ENCODE measurements at regions not wholly inside any gene's neighbourhood (a gene's known extent, or its start where the extent isn't known, plus 50 kb on each side); places are given as distances from the start of the nearest gene placed in this dataset.

DNA sequence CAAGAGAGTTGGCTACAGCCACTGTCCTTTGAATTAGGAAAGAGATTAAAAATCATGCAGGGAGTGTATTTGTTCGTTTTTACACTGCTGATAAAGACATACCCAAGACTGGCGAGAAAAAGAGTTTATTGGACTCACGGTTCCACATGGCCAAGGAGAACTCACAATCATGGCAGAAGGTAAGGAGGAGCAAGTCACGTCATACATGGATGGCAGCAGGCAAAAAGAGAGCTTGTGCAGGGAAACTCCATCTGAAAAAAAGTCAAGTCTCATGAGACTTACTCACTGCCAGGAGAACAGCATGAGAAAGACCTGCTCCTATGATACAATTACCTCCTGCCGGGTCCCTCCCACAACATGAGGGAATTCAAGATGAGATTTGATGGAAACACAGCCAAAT lies 1595.2 kb downstream of the KCNT2 start:
- ChIA-PET CTCF (no interaction called here), POLR2A (no interaction called here)
- intact Hi-C loops (cut with micrococcal nuclease; ENCODE audit: unreplicated experiment): no loop called here
- Mint-ChIP-seq H3K4me3 (ENCODE audit: unreplicated experiment) (no peak overlapping the region), H3K9me3 (ENCODE audit: unreplicated experiment) (peaks cover 6% of the 10 kb centered on the region), H3K27ac (ENCODE audit: unreplicated experiment) (no peak overlapping the region), H3K4me1 (ENCODE audit: low read depth, unreplicated experiment) (no peaks in the 10 kb centered on the region), H3K27me3 (ENCODE audit: insufficient read depth, unreplicated experiment) (peaks cover 3% of the 10 kb centered on the region), H3K36me3 (ENCODE audit: insufficient read depth, unreplicated experiment) (no peaks in the 10 kb centered on the region)
- Histone ChIP-seq H3K4me1 (no peaks in the 10 kb centered on the region), H3K36me3 (ENCODE audit: control insufficient read depth, insufficient read depth, low read length) (no peaks in the 10 kb centered on the region), H3K4me3 (ENCODE audit: low read depth, low read length) (no peak overlapping the region), H3K27me3 (replicated peaks; ENCODE audit: control insufficient read depth, insufficient read depth, low read length) (no peaks in the 10 kb centered on the region), H3K9me3 (peaks cover 4% of the 10 kb centered on the region; the same call in 1 of the 2 replicates)
- BruUV-seq (replicated peaks): no TSS peak
- no peak for DNase-seq
- TF ChIP-seq, protein P1, sequence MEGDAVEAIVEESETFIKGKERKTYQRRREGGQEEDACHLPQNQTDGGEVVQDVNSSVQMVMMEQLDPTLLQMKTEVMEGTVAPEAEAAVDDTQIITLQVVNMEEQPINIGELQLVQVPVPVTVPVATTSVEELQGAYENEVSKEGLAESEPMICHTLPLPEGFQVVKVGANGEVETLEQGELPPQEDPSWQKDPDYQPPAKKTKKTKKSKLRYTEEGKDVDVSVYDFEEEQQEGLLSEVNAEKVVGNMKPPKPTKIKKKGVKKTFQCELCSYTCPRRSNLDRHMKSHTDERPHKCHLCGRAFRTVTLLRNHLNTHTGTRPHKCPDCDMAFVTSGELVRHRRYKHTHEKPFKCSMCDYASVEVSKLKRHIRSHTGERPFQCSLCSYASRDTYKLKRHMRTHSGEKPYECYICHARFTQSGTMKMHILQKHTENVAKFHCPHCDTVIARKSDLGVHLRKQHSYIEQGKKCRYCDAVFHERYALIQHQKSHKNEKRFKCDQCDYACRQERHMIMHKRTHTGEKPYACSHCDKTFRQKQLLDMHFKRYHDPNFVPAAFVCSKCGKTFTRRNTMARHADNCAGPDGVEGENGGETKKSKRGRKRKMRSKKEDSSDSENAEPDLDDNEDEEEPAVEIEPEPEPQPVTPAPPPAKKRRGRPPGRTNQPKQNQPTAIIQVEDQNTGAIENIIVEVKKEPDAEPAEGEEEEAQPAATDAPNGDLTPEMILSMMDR (IDR thresholded peaks at IDR 0.05; ENCODE audit: insufficient read depth in 1 of 2, low read depth in 1 of 2, low read length in 1 of 2, severe bottlenecking in 1 of 2, unreplicated experiment in 1 of 2): no peak

DNA sequence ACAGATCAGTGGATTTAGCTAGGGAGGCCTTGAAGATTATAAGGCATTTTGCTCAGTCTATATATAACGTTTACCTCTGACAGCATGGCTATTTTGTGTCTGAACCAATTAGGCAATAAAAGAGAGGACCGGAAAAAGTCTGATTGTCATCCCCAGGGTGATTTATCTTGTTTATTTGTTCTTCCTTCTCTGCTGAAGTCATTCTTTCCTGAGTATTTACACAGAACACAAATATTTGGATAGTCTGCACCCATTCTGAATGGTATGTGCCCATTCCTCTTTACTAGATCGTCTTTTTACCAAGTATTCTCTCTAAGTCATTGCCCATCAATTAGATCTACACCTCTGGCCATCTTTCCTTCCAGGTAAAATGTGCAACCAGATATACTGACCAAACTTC lies 1602.9 kb downstream of the KCNT2 start:
- POLR2A ChIA-PET: no interaction called here
- no TSS peak for BruUV-seq (replicated peaks)
- no peaks in the 10 kb centered on the region for H3K4me1 Mint-ChIP-seq (ENCODE audit: low read depth, unreplicated experiment)

DNA sequence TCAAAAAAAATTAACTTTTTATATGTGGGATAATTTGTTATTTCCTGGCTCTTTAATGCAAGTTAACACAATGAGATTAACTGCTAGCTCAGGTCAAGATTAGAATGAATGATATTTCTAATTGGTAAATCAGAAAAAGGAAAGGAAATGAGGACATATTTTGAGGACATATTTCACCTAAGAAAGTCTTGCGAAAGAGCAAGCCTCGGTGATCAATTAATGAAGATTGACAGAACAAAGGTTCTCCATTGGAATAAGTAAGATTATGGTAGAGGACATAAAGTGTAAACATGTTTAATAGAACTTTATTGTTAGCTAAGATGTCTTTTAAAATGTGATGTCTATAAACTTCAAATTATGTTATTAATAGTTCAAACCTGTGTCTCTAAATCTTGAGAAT lies 1617.8 kb downstream of the KCNT2 start:
- no peak overlapping the region for H3K27ac Mint-ChIP-seq (ENCODE audit: unreplicated experiment)
- no peaks in the 10 kb centered on the region for H3K36me3 ChIP-seq (ENCODE audit: control insufficient read depth, insufficient read depth, low read length)
- H3K36me3 Mint-ChIP-seq (ENCODE audit: insufficient read depth, unreplicated experiment): no peaks in the 10 kb centered on the region
- intact Hi-C loops (cut with micrococcal nuclease; ENCODE audit: unreplicated experiment): no loop called here
- H3K4me1 Mint-ChIP-seq (ENCODE audit: low read depth, unreplicated experiment): no peaks in the 10 kb centered on the region
- ChIA-PET CTCF (no interaction called here), POLR2A (no interaction called here)
- H3K27me3 ChIP-seq (replicated peaks; ENCODE audit: control insufficient read depth, insufficient read depth, low read length): no peaks in the 10 kb centered on the region
- TF ChIP-seq, protein P1 (IDR thresholded peaks at IDR 0.05; ENCODE audit: insufficient read depth in 1 of 2, low read depth in 1 of 2, low read length in 1 of 2, severe bottlenecking in 1 of 2, unreplicated experiment in 1 of 2): no peak
- no TSS peak for BruUV-seq (replicated peaks)
- H3K4me3 ChIP-seq (ENCODE audit: low read depth, low read length): no peak overlapping the region
- no peak for DNase-seq
- no peaks in the 10 kb centered on the region for H3K27me3 Mint-ChIP-seq (ENCODE audit: insufficient read depth, unreplicated experiment)
- H3K4me1 ChIP-seq: peaks cover 16% of the 10 kb centered on the region
- no peak overlapping the region for H3K4me3 Mint-ChIP-seq (ENCODE audit: unreplicated experiment)
- H3K9me3 Mint-ChIP-seq (ENCODE audit: unreplicated experiment): no peaks in the 10 kb centered on the region
- no peaks in the 10 kb centered on the region for H3K9me3 ChIP-seq

More for the DNA sequence above, 1602.9 kb downstream of the KCNT2 start:
- Mint-ChIP-seq H3K36me3 (ENCODE audit: insufficient read depth, unreplicated experiment) (no peaks in the 10 kb centered on the region), H3K27ac (ENCODE audit: unreplicated experiment) (no peak overlapping the region), H3K4me3 (ENCODE audit: unreplicated experiment) (no peak overlapping the region), H3K27me3 (ENCODE audit: insufficient read depth, unreplicated experiment) (no peaks in the 10 kb centered on the region), H3K9me3 (ENCODE audit: unreplicated experiment) (no peaks in the 10 kb centered on the region)
- no peaks in the 10 kb centered on the region for H3K36me3 ChIP-seq (ENCODE audit: control insufficient read depth, insufficient read depth, low read length)
- no peaks in the 10 kb centered on the region for H3K9me3 ChIP-seq
- H3K27me3 ChIP-seq (replicated peaks; ENCODE audit: control insufficient read depth, insufficient read depth, low read length): no peaks in the 10 kb centered on the region
- intact Hi-C loops (cut with micrococcal nuclease; ENCODE audit: unreplicated experiment): no loop called here
- TF ChIP-seq, protein P1 (IDR thresholded peaks at IDR 0.05; ENCODE audit: insufficient read depth in 1 of 2, low read depth in 1 of 2, low read length in 1 of 2, severe bottlenecking in 1 of 2, unreplicated experiment in 1 of 2): no peak
- H3K4me3 ChIP-seq (ENCODE audit: low read depth, low read length): no peak overlapping the region
- no peaks in the 10 kb centered on the region for H3K4me1 ChIP-seq
- DNase-seq: no peak
- CTCF ChIA-PET: no interaction called here
